Esophagus squamous epithelium (tissue), 5 donors: ENCODE measurements at regions not wholly inside any gene's neighbourhood (a gene's known extent, or its start where the extent isn't known, plus 50 kb on each side); places are given as distances from the start of the nearest gene placed in this dataset.
A peak's percentile ranks its signal among the peaks of the same experiment; 100 is the strongest.

Experiments used
- DNase-seq: peaks from one replicate; lab custom pipeline; 2025; lab: John Stamatoyannopoulos, UW
- H3K27ac ChIP-seq, 4 donors: fragments of 200-600 bp; sonication (generic); one replicate each; pipeline ENCODE4 v1.5.1; 2016 to 2019; ENCODE audit warnings: mild to moderate bottlenecking in 1 of 4
- H3K27me3 ChIP-seq, 4 donors: fragments of 200-600 bp; sonication (generic); 1 replicate in 3 of 4; 2 replicates in 1 of 4; pipeline versions ENCODE4 v1.5.1 to v1.6.0; 2017 to 2021; ENCODE audit warnings: antibody characterized with exemption in 1 of 4
- H3K36me3 ChIP-seq, 3 donors: fragments of 200-600 bp; sonication (generic); one replicate each; pipeline ENCODE4 v1.5.1; 2016 to 2019
- H3K4me1 ChIP-seq, 3 donors: fragments of 200-600 bp; sonication (generic); one replicate each; pipeline ENCODE4 v1.5.1; 2017 to 2019
- H3K4me3 ChIP-seq, 4 donors: fragments of 200-600 bp; sonication (generic); 1 replicate in 3 of 4; 2 replicates in 1 of 4; pipeline ENCODE4 v1.5.1; 2016 to 2019; ENCODE audit warnings: mild to moderate bottlenecking in 2 of 4, moderate library complexity in 1 of 4
- H3K9me3 ChIP-seq, 3 donors: fragments of 200-600 bp; sonication (generic); one replicate each; pipeline ENCODE4 v1.5.1; 2016 to 2019
- CTCF ChIP-seq, 6 experiments: fragments of 450-650 bp in 4 of 6; fragments of 200-600 bp in 2 of 6; sonication (generic) in 2 of 6; IDR thresholded peaks; one replicate each; pipeline ENCODE4 v1.5.1; 2016 to 2019; ENCODE audit warnings: antibody characterized with exemption in 6 of 6, mild to moderate bottlenecking in 4 of 6, moderate library complexity in 4 of 6
- POLR2A ChIP-seq, 4 donors: fragments of 450-650 bp; IDR thresholded peaks; one replicate each; pipeline ENCODE4 v1.6.1; 2017; ENCODE audit warnings: antibody characterized with exemption in 4 of 4, mild to moderate bottlenecking in 4 of 4, moderate library complexity in 3 of 4
- WGBS, 2 donors: methylation state at CpG; one replicate each; pipeline ENCODE4 v1.1.5; 2018; 5-methylcytosine and 5-hydroxymethylcytosine counted together
- intact Hi-C: fragments of 100-400 bp; cut with DNase I; formaldehyde crosslinking; loops from one replicate; pipeline ENCODE4 v1.15.0; 2022
- donor health status: DM: yes; HTN: yes; CAD: no.

- Histone ChIP-seq H3K4me1 (no peaks in the 10 kb centered on the region), H3K36me3 (no peaks in the 10 kb centered on the region), H3K9me3 (no peaks in the 10 kb centered on the region), H3K4me3 (no peak overlapping the region), H3K27ac (no peak overlapping the region), H3K27me3 (peaks cover 0 to 63% (median 0%) of the 10 kb centered on the region in 4 donors)
- intact Hi-C loops: no loop called here
- TF ChIP-seq POLR2A (IDR thresholded peaks at IDR 0.05): no peak
- TF ChIP-seq CTCF (IDR thresholded peaks at IDR 0.05): no peak
- no peak for DNase-seq
- 76 to 88% methylated on average over 5 of the region's 5 CpGs for WGBS, 2 donors
Observed at GRCh38 chr2:88318071-88318955, 134.2 kb downstream of the FOXI3 start.

- 53 to 82% methylated on average over 1 of the region's 1 CpG for WGBS, 2 donors
- TF ChIP-seq CTCF (IDR thresholded peaks at IDR 0.05) (no peak), POLR2A (IDR thresholded peaks at IDR 0.05) (no peak)
- peaks cover 0 to 7% (median 3%) of the 10 kb centered on the region in 3 donors for H3K9me3 ChIP-seq
Observed at GRCh38 chr2:88310787-88311186, 140.6 kb downstream of the THNSL2 start.

GRCh38 chr2:88307817-88308216 is 137.7 kb downstream of the THNSL2 start:
- no peaks in the 10 kb centered on the region for H3K36me3 ChIP-seq
- H3K27ac ChIP-seq: no peak overlapping the region
- H3K27me3 ChIP-seq: peaks cover 0 to 18% (median 0%) of the 10 kb centered on the region in 4 donors
- H3K4me3 ChIP-seq: no peak overlapping the region
- DNase-seq: no peak
- H3K4me1 ChIP-seq: no peaks in the 10 kb centered on the region
- no peak for TF ChIP-seq POLR2A (IDR thresholded peaks at IDR 0.05)
- peak in 3 of 6 experiments; percentile 21 to 49 (median 30) for TF ChIP-seq CTCF (IDR thresholded peaks at IDR 0.05)
- intact Hi-C loops: no loop called here
- H3K9me3 ChIP-seq: peaks cover 0 to 7% (median 3%) of the 10 kb centered on the region in 3 donors

More at GRCh38 chr2:88310787-88311186, 140.6 kb downstream of the THNSL2 start:
- Histone ChIP-seq H3K4me3 (no peak overlapping the region), H3K36me3 (no peaks in the 10 kb centered on the region), H3K27ac (no peak overlapping the region), H3K4me1 (no peaks in the 10 kb centered on the region), H3K27me3 (peaks cover 0 to 29% (median 0%) of the 10 kb centered on the region in 4 donors)
- intact Hi-C loops: no loop called here
- DNase-seq: no peak

- no peak for DNase-seq
- peaks cover 0 to 22% (median 0%) of the 10 kb centered on the region in 4 donors for H3K27me3 ChIP-seq
- no peak overlapping the region for H3K4me3 ChIP-seq
- intact Hi-C loops: no loop called here
- H3K4me1 ChIP-seq: no peaks in the 10 kb centered on the region
- H3K9me3 ChIP-seq: peaks cover 0 to 9% (median 0%) of the 10 kb centered on the region in 3 donors
- WGBS, 2 donors: 88 to 89% methylated on average over 3 of the region's 3 CpGs
- no peaks in the 10 kb centered on the region for H3K36me3 ChIP-seq
- H3K27ac ChIP-seq: no peak overlapping the region
- TF ChIP-seq POLR2A (IDR thresholded peaks at IDR 0.05): no peak
- TF ChIP-seq CTCF (IDR thresholded peaks at IDR 0.05): no peak
Observed at GRCh38 chr2:88303865-88304264, 133.7 kb downstream of the THNSL2 start.

GRCh38 chr2:88296247-88296646 is 126.1 kb downstream of the THNSL2 start:
- H3K4me3 ChIP-seq: no peak overlapping the region
- peaks cover 0 to 6% (median 0%) of the 10 kb centered on the region in 3 donors for H3K9me3 ChIP-seq
- DNase-seq: no peak
- no peaks in the 10 kb centered on the region for H3K4me1 ChIP-seq
- H3K27me3 ChIP-seq: peaks cover 0 to 16% (median 1%) of the 10 kb centered on the region in 4 donors
- TF ChIP-seq CTCF (IDR thresholded peaks at IDR 0.05) (no peak), POLR2A (IDR thresholded peaks at IDR 0.05) (no peak)
- no peak overlapping the region for H3K27ac ChIP-seq
- intact Hi-C loops: no loop called here
- H3K36me3 ChIP-seq: no peaks in the 10 kb centered on the region
- 57 to 93% methylated on average over 2 of the region's 2 CpGs for WGBS, 2 donors
